ENCODE measurements at regions not wholly inside any gene's neighbourhood (a gene's known extent, or its start where the extent isn't known, plus 50 kb on each side); places are given as distances from the start of the nearest gene placed in this dataset.
"Not testable (repeated sequence)": the region's sequence is repeated elsewhere in the genome, so short reads cannot be mapped to it uniquely, and the experiment has no call there.

DNA sequence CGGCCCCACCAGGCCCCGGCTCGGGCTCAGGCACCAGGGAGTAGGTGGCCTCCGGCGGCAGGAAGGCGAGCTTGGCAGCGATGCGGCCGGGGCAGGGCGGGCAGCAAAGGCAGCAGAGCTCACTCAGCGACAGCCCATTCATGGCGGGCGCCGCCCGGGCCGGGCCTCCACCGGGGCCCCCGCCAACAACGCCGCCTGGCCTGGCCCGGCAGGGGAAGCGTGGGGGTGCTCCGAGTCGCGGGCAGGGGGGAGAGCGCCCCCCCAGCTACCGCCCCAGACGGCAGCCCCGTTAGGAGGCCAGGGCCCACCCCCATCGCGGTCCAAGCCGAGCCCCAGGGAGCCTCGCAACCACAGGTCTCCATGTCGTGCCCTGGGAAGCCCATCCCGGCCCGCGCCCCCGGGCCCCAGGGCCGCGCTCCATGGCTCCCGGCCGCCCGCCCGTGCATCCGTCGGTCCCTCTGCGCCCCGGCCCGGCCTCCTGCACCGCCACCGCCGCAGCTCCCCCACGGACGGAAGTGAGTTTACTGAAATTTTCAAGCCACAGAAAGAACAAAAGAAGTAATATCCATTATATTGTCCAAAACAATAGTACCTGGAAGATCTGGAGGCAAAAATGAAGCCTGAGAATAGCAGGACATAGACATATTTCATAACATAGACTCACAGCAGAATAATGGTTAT lies 126.6 kb upstream of the VPREB1 start:
- not testable (repeated sequence) for DNase-seq

DNA sequence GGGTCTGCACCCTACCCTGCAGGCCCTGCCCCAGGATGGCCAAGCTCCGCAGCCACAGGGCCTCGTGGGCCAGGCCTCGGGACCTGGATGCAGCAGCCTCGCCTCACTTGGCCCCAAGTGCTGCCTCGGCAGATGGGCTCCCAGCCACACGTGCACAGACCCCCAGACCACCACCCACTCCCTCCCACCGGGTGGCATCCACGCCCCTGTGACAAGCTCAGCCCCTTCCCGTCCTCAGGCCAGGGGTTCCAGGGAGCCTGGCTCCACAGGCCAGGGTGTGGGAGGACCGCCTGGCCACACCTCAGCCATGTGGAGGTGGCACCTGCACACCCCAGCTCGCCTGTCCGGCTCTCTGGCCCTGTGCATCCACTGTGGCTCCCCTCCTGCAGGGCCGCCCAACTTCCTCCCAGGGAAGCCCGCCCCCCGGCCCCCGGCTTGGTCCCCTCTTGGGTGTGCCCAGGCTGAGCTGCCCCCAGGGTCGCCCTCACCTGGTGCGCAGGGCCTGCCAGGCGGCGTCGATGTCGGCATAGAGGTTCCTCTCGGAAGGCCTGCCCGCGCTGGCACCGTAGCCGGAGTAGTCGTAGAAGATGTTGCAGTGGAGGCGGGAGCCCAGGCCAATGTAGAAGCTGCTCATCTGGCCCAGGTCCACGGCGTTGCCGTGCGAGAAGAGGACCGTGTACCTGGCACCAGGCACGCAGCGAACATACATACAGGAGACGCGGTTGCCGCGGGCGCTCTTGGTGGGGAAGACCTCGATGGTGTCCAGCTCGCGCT lies 127.4 kb upstream of the VPREB1 start:
- DNase-seq, result not testable (repeated sequence)

DNA sequence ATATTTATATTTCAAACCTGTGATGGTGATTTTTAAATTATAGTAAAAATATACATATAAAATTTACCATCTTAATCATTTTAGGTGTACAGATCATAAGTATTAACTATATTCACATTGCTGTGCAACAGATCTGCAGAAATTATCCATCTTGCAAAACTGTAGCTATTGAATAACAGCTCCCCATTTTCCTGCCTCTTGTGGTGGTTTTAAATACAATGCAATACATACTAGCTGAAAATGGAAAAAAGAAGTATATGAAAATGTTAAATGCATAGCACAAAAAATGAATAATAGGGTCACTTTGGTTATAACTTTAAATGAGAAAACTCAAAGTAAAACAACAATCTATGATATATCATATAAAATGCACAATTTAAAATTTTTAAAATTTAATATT lies 130.9 kb upstream of the VPREB1 start:
- no peak for DNase-seq

DNA sequence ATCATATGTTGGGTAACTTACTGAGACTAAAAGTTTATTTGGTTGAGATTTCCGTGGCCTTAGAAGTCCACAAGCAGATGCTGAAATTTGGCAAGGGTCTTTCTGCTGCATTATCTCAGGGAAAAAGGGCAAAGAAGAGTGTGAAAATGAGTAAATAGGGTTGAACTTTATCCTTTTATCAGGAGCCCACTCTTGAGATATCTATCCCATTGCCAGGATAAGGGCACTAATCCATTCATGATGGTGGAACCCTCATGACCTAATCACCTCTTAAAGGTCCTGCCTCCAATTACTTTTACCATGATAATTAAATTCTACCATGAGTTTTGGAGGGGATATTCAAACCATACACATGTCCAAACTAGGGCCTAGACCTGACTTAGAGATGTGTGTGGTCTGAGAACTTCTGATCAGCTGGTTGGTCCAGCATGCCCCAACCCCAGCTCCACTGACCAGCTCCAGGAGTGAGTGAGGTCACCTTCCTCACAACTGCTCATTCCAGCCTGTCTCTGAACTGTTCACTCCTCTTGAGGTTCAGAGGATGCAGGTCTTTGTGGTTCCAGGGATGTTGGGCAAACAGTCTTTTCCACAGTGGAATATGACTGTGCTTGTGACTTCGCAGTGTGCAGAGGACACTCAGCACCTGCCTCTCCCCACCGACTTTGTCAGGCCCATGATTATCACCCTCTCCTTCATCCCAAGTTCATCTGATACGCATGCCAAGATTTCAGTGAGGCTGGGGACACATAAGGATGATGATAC lies 130.1 kb upstream of the TOP3B start:
- no peak for DNase-seq

DNA sequence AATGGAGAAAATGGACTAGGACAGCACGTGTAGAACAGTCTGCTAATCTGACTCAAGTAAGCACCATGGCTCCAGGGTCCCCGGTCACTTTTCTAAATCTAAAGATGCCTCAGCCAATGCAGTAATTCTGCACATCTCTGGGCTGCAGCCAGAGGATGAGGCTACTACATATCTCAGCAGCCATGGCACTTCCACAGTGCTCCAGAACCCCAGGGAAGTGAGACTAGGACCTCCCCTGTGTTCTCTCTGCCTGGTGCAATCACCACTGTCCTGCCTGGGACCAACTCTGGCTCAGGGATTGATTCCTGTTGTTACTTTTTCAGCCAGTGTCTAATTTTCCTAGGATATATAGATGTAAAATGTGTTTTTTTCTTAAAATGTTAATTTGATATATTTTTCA lies 129.4 kb upstream of the TOP3B start:
- no peak for DNase-seq

DNA sequence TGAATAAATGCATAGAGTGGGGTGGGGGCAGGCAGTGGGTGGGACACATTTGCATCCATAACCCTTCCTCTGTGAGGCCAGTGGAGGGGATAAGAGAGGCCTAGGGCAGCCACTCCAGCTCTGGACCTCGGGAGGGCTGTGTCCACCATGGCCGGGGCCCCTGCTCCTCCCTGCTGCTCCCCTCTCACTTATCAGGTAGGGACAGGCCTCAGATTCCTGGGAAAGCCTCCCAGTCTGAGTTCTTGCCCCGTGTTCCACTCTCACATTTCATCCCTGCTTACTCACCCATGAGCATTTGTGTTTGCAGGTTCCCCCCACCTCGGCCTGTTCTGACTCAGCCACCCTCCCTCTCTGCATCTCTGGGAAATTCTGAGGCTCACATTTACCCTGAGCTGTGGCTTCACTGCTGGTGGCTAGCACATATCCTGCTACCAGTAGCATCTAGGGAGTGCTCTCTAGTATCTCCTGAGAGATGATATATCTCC lies 128.7 kb upstream of the TOP3B start:
- DNase-seq, result no peak

DNA sequence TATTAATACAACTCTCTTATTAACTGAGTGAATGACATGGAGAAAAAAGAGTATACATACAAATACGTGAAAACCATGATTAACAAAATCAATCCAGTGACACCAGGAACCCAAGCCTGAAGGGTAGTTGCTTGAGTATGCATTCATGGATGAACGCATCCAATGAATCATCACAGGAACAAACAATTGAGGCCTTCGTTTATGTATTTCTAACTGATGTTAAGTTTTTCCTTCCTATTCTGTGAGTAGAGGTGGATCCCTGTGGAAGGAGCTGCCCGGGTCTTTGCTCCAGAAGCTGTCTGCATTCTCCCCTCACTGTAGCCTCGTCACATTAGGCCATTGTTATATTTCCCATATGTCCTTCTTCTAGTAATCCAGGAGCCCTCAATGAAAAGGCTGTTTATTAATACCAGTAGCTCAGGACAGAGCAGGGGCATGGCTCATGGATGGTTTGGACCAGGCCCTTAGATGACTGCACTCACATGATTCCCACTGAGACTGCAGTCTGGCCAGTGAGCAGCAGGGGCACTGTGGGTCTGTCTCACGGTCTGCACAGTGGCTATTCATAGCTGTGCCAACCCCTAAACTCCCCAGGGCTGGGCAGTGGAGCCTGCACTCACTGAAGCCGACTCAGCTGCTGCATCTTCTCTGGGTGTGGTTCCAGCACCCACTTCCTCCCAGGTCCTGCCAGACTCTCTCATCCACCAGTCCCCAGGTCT lies 128.1 kb upstream of the TOP3B start:
- DNase-seq, result no peak

DNA sequence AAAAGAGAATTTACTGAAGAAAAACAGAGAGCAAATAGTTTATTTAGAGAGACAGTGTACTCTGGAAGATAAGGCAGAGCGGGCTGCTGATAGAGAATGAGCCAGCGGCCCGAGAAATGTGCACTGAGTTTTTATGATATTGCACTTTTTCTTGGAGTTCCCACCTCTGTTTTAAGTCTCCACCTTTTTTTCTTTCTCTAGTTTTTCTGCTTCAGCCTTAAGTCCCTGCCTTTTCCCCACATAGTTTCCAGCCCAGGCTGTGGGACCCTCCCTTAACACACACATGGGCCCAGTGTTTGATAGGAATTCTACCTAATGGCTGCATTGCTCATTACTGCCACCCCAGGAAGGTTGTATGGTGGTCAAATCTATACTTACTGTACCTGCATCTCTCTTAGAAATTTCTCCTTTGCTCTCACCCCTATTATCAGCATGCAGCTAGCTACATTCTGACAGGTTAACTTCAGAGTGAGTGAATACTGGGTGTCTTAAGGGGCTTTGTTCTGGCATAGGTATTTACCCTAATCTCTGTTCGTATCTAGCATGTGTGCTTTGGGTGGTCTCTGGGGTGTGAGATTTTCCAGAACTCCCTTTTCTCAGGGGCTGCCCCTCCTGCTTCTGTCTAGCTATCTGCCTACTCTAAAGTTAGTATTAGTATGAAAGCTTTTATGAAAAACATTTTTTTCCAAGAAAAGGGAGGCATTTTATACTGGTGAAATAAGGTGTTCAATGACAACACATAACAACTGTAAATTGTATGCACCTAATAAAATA lies 127.3 kb upstream of the TOP3B start:
- no peak for DNase-seq

DNA sequence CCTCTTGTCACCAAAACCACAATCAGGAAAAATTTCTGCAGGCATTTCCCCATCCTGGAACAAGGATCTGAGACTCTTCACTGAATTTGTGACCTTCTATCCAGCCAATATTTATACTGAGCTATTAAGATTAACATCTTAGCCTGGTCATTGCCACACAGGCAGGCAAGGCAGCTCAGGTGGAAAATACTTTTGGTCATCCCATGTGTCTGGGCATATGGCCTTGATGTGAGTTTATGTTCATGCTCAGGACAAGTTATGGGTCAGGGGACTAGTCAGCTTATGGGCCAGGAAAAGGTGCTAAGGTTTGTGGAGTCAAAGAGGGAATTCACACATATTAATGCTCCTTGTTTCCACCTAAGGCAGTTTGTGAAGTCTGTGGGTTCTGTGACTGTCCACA lies 124.3 kb upstream of the TOP3B start:
- no peak for DNase-seq

DNA sequence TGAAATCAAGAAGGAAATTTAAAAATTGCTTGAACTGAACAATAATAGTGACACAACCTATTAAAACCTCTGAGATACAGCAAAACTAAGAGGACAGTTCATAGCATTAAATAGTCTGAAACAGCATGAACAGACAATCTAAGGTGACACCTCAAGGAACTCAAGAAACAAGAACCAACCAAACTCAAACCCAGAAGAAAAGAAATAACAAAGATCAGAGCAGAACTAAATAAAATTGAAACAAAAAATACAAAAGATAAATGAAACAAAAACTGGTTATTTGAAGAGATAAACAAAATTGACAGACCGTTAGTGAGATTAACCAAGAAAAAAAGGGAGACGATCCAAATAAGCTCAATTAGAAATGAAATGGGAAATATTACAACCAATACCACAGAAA lies 122.8 kb upstream of the TOP3B start:
- no peak for DNase-seq

DNA sequence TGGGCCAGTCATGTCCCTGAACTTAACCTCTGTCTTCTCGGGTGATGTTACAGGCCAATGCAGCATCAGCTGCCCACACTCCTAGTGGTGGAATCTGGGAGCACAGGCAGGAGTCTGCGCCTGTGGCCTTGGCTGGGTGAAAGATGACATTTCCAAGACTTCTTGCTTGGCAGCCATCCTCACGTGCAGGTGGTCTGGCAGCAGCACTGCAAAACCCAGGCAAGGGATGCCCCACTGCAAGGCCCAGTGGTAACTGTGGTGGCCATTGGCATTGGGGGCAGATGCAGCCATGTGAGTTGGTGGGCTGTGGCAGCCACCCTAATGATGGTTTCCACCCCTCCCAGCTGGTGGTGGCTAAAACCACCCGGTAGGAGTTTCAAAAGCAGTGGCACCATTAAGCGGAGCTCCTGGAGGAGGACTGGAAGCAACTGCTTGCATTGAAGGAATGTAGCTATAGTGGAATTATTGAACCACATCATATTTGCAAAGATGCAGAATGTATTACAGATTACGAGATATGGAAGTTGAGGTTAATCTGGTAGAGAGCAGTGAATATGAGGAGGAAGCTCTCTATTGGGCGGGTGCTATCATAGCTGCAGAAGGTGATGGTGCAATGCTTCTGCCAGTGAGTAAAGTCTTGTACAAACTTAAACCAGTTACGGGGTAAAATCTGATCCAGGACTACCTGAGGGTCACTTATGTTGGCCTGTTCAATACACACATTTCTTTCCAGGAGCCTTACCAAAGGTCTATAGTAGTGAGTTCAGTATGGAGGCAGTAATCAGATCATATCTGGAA lies 120.7 kb upstream of the TOP3B start:
- DNase-seq, result no peak

DNA sequence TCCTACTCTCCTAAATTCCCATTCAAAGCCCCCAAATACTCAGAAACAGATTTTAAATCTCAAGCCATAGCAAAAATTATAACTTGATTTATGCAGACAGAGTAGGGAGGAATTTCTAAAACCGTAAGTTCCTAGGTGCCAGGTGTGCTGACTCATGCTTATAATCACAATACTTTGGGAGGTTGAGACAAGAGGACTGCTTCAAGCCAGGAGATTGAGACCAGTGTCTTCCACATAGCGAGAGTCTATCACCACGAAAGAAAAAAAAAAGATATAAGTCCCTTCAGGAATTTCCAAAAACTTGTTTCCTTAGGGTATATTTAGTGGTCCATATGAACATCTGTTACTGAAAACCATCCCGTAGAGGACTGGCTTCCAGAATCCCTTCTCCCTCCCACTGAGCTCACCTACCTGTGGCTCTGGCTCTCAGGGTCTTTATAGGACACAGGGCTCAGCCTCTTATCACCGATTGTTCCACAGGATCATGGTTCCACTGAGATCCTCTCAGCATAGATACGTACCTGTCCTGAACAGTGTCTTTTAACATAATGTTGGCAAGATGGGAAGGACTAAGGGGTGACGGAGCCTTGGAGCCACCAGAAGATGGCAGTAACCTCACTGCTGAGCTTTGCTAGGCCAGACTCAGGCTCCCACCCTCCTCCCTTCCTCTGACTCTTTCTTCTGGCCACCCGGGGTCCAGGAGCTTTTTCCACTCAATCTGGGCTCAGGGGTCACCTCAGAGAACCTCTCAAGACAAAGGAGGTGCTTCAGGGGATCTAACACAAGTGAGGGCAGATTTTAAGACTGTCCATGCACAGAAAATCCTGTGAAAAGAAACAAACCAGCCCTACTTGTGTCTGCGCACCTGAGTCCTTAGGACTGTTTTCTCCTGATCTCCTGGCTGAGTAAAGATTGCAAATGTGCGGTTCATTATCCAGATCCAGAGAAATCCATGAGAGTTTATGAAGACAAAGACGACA lies 117.5 kb upstream of the TOP3B start:
- DNase-seq, result no peak

DNA sequence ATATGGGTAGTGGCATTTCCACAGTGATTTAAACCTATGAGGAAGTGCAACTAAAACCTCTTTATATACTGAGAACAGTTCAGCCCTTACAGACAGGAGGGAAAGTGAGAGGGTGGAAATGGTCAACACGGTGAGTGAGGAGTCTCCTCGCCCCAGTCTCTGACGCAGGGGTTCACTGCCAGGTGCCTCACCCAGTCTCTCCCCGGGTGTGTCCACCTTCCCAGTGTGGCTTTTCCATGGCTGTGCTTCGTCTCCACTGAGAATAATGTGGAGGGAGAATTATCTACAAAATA lies 116.6 kb upstream of the TOP3B start:
- no peak for DNase-seq

DNA sequence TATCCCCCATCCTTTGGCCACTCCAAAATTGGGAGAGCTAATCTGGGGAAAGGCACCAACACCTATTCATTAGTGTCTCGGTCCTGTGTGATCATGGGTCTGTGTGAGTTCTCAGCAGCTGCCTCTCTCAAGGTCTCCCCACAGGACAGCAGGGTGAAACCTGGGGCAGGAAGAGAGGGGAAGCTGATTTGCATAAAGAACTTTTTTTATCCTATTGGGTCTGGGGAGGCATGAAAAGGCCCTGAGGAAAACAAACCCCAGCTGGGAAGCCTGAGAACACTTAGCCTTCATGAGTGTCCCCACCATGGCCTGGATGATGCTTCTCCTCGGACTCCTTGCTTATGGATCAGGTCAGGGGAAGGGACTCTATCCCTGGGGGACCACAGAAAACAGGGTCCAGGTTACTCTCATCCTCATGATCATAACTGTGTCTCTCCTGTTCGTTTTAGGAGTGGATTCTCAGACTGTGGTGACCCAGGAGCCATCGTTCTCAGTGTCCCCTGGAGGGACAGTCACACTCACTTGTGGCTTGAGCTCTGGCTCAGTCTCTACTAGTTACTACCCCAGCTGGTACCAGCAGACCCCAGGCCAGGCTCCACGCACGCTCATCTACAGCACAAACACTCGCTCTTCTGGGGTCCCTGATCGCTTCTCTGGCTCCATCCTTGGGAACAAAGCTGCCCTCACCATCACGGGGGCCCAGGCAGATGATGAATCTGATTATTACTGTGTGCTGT lies 116.0 kb upstream of the TOP3B start:
- DNase-seq, result no peak

DNA sequence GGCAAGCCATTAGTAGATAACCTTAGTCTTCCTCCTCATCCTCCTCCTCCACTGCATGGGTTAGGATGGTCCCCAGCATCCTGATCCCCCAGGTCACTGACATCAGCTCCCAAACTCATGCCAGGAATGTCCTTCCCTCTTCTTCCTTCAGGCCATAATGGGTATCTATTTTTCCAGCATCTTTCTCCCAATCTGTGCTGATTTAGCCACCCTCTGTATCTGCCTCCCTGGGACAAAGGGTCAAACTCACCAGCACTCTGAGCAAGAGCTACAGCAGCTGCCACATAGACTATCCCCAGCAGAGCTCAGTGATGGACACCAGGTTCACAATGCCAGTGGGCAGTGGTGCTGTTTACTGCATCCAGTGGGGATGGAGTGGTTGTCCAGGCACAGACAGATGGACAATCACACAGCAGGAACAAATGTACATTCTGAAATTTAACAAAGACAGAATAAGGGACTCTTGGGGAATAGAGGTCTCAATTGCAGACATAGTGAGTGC lies 115.2 kb upstream of the TOP3B start:
- no peak for DNase-seq

DNA sequence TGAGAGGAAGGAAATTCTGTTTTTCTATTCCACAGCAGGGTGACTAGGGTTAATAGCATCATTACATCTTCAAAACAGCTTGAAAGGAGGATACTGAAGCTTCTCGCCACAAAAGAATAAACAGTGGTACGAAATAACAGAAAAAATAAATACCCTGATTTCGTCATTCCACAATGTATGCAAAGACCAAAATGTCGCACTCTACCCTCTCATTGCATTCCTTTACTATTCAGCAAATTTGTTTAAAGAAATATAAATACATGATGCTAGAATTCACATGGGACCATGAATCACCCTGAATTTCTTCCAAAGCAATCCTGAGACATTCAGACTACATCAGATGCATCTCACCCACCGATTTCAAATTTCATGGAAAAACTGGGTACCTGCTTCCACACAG lies 112.3 kb upstream of the TOP3B start:
- no peak for DNase-seq

DNA sequence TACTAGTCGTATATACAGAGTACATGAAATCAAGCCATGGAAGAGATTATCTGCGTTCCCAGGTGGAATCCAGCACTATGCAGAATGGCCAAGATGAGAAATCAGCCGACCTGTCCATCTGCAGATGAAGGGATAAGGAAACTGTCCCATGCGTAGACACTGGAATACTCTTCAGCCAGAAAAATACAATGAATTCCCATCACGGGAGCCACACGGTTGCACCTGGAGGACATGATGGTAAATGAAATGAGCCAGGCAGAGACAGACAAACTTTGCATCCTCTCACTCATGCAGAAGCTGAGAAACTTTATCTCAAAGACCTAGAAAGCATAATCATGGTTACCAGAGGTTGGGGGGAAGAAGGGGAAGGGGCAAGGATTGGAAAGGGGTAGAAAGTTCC lies 111.9 kb upstream of the TOP3B start:
- no peak for DNase-seq

DNA sequence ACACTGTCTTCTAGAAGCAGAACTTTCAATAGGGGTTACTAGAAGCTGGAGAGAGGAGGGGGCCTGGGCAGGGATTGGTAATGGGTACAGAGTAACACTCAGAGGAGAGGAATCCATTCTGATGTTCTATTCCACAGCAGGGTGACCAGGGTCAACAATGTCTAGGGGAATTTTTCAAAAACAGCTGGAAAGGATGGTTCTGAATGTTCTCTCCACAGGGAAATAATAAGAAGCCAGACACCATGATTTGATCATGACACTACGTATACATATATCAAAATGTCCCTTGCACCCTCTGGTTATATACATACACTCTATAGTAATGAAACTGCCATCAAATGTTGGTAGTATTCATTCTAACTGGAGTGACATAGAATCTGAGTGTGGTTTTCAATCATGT lies 111.2 kb upstream of the TOP3B start:
- no peak for DNase-seq

DNA sequence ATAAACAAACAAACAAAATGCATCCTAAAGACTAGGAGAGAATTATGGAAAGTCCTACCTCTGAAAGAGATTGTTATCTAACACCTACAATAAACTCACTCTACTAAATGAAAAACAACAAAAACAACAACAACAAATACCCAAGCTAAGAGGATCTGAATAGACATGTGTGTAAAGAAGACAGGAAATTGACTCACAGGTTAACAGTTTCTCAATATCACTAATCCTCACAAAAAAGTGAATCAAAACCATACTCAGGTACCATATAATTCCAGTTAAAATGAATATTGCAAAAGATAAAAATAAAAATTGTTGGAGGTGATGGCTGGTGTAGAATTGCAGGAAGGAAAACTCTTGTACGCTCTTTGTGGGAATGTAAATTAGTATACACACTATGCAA lies 110.4 kb upstream of the TOP3B start:
- DNase-seq, result no peak

DNA sequence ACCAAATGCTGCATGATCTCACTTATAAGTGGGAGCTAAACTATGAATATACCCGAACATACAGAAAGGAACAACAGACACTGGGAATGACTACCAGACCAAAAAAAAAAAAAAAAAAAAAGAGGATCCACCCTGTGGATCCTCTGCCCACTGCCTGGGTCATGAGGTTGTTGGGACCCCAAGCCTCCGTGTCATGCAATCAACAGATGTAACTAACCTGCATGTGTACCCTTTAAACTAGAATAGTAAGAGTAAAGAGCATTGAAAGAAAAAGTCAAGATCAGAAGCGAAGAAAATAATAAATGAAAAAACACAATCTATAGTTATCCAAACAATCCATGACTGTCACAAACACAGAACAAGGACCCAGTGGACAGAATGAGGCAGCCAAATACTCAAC lies 109.5 kb upstream of the TOP3B start:
- no peak for DNase-seq

All from KG1 (cell line).